Skeletal muscle satellite cell (primary cell): ENCODE measurements at regions not wholly inside any gene's neighbourhood (a gene's known extent, or its start where the extent isn't known, plus 50 kb on each side); places are given as distances from the start of the nearest gene placed in this dataset.
"Not testable (repeated sequence)": the region's sequence is repeated elsewhere in the genome, so short reads cannot be mapped to it uniquely, and the experiment has no call there.

ENCODE experiments used
- H3K27me3 ChIP-seq: 2 replicates; pipeline ENCODE4 v1.7.0; 2013; ENCODE audit warnings: low read length; ENCODE audit not compliant: control insufficient read depth, insufficient read depth
- H3K36me3 ChIP-seq: 2 replicates; pipeline ENCODE4 v1.7.0; 2013; ENCODE audit warnings: mild to moderate bottlenecking, control low read depth, low read length; ENCODE audit not compliant: insufficient read depth
- H3K4me1 ChIP-seq: 2 replicates; pipeline ENCODE4 v1.7.0; 2013; ENCODE audit warnings: low read length; ENCODE audit not compliant: control insufficient read depth, insufficient read depth
- H3K4me2 ChIP-seq: 2 replicates; pipeline ENCODE4 v1.7.0; 2013; ENCODE audit warnings: mild to moderate bottlenecking, low read length
- H3K4me3 ChIP-seq: 2 replicates; pipeline ENCODE4 v1.7.0; 2013; ENCODE audit warnings: low read length
- H3K9ac ChIP-seq: 2 replicates; pipeline ENCODE4 v1.7.0; 2013; ENCODE audit warnings: mild to moderate bottlenecking, low read depth, low read length, moderate library complexity
- H3K9me3 ChIP-seq: replicated peaks from 2 replicates; pipeline ENCODE4 v1.7.0; 2013; ENCODE audit warnings: mild to moderate bottlenecking, control low read depth, low read length

DNA sequence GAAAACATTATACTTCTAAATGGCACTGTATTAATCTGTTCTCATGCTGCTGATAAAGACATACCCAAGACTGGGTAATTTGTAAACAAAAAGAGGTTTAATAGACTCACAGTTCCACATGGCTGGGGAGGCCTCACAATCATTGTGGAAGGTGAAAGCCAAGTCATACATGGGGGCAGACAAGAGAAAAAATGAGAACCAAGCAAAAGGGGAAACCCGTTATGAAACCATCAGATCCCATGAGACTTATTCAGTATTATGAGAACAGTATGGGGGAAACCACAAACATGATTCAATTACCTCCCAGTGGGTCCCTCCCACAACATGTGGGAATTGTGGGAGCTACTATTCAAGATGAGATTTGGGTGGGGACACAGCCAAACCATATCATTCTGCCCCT lies 408.3 kb downstream of the BMP2 start:
- H3K4me3 ChIP-seq, H3K9me3 ChIP-seq, H3K4me2 ChIP-seq, H3K27me3 ChIP-seq, H3K4me1 ChIP-seq, H3K36me3 ChIP-seq, H3K9ac ChIP-seq: not testable (repeated sequence)

DNA sequence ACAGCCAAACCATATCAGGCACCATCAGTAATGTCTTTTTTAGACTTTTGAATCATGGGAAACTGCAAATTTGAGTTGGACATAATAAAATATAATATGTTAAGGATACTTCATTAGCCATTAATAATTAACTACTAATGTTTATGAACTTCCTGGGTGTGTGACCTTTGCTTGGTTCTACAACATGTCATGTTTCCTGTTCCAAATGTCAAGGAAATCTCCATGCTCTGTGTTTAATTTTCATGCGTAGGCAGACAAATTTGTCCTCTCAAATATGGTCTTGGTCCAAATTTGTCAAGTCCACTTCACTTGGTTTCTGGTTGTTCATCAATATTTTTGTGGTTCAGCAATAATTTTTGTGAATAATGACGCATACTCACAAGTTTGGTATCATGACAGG lies 410.5 kb downstream of the BMP2 start:
- Histone ChIP-seq H3K36me3 (no peaks in the 10 kb centered on the region), H3K4me2 (no peak overlapping the region), H3K27me3 (no peaks in the 10 kb centered on the region), H3K4me3 (no peak overlapping the region), H3K4me1 (peaks cover 8% of the 10 kb centered on the region), H3K9ac (no peak overlapping the region), H3K9me3 (no peaks in the 10 kb centered on the region)

DNA sequence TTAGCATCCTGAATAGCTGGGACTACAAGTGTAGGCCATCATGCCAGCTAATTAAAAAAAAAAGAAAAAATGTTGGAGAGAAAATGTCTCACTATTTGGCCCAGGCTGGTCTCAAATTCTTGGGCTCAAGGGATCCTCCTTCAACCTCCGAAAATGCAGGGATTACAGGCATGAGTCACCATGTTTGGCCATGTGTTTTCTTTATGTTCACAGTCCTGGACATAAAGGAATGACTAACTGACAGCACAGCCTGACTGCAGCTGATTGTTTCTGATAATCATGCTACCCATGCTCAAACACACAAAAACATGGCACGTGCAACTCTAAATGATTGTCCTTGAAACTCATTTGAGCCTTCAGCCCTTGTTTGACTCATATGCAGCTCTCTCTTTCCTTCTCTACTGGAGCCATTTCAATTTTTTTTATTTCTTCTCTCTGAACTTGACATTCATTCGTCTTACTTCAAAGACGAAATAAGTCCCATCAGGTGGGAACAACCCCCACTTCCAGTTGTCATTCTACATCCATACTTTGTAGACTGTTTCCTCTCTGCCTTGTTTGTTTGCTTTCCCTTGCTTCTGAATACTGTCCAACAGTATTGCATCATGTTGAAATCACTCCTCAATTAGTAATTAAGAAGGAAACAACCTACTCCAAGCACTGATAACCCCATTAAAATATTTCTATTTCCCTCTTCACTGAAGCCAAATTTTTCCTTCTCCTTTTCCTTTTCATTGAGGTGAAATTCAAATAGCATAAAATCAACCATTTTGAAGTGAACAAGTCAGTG lies 413.0 kb downstream of the BMP2 start:
- Histone ChIP-seq H3K27me3 (no peaks in the 10 kb centered on the region), H3K4me1 (peaks cover 8% of the 10 kb centered on the region), H3K9me3 (no peaks in the 10 kb centered on the region), H3K36me3 (no peaks in the 10 kb centered on the region), H3K4me2 (no peak overlapping the region), H3K9ac (no peak overlapping the region), H3K4me3 (no peak overlapping the region)

DNA sequence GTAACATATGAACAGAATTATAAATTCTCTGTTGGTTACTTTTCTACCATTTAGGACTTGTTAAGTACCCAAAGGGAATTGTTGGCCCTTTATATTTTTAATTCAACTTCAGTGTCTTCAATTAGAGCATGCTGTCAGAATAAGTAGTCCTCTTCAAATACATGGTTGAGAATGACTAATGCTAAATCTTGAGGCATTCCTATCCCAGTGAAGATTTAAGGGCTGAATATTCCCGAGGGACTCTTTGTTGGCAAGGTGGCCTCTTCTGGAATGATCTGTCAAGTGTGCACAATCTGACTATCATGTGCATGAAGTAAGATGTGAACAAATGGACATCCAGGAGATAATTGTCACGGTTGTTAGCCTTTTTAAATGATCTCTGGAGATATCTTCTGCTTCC lies 421.7 kb downstream of the BMP2 start:
- no peak overlapping the region for H3K4me3 ChIP-seq

DNA sequence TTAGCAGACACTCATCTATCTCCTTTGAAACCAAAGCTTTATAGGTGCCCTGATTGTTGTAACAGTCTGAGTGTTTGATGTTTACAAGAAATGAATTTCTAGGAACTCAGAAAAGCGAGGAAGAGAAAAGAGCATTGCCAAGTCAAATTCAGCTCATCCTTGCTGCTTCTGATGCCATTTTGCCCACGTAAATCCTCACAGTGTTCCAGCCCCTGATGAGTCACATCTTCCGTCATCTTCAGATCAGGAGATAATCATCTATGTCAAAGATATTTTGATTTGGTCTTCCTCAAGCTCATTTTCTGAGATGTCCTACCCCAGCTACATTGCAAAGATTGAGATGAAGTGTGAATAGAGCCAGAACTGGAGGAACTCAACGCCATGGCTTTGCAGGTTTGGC lies 426.2 kb downstream of the BMP2 start:
- peaks cover 21% of the 10 kb centered on the region for H3K4me1 ChIP-seq
- no peaks in the 10 kb centered on the region for H3K9me3 ChIP-seq
- H3K9ac ChIP-seq, result no peak overlapping the region
- H3K36me3 ChIP-seq, result no peaks in the 10 kb centered on the region
- no peaks in the 10 kb centered on the region for H3K27me3 ChIP-seq
- H3K4me3 ChIP-seq, result no peak overlapping the region
- no peak overlapping the region for H3K4me2 ChIP-seq

More for the DNA sequence above, 421.7 kb downstream of the BMP2 start:
- Histone ChIP-seq H3K4me1 (peaks cover 2% of the 10 kb centered on the region), H3K9me3 (no peaks in the 10 kb centered on the region), H3K36me3 (no peaks in the 10 kb centered on the region), H3K27me3 (no peaks in the 10 kb centered on the region), H3K4me2 (no peak overlapping the region), H3K9ac (no peak overlapping the region)

DNA sequence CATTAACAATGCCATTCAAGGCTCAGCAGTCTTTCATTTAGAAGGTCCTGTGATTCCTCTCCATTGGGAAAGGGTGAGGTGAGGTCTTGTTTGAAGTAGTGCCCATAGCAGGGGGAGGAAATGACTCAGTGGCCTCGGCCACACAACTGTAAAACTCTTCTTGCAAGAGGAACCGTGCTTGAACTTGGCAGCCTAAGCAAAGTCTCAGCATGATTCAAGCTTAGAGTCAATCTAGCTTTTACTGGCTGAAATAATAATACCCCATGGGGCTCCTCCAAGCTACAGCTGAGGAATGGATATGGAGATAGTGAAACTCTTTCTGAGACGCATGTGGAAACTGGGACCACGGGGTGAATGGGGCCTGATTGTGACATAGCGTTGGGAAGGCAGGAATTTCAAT lies 428.2 kb downstream of the BMP2 start:
- peaks cover 21% of the 10 kb centered on the region for H3K4me1 ChIP-seq
- peak overlapping the region; percentile 34 for H3K4me2 ChIP-seq
- no peaks in the 10 kb centered on the region for H3K27me3 ChIP-seq
- H3K9me3 ChIP-seq, result no peaks in the 10 kb centered on the region
- H3K4me3 ChIP-seq, result no peak overlapping the region
- no peak overlapping the region for H3K9ac ChIP-seq
- H3K36me3 ChIP-seq, result no peaks in the 10 kb centered on the region

DNA sequence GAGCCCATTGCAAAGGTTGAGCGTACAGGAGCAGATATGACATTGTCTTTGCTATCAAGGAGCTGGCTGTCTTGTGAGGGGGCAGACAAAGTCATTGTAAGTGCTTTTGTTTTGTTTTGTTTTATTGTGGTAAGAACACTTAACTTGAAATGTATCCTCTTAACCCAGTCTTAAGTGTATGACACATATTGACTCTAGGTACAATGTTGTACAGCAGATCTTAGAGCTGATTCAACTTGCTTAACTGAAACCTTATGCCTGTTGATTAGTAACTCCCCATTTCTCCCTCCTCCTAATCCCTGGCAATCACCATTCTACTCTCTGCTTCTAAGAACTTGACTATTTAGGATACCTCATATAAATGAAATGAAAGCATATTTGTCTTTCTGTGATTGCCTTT lies 429.0 kb downstream of the BMP2 start:
- no peak overlapping the region for H3K9ac ChIP-seq
- no peak overlapping the region for H3K4me2 ChIP-seq
- no peak overlapping the region for H3K4me3 ChIP-seq
- H3K36me3 ChIP-seq, result no peaks in the 10 kb centered on the region
- H3K27me3 ChIP-seq, result no peaks in the 10 kb centered on the region
- peaks cover 21% of the 10 kb centered on the region for H3K4me1 ChIP-seq
- no peaks in the 10 kb centered on the region for H3K9me3 ChIP-seq

DNA sequence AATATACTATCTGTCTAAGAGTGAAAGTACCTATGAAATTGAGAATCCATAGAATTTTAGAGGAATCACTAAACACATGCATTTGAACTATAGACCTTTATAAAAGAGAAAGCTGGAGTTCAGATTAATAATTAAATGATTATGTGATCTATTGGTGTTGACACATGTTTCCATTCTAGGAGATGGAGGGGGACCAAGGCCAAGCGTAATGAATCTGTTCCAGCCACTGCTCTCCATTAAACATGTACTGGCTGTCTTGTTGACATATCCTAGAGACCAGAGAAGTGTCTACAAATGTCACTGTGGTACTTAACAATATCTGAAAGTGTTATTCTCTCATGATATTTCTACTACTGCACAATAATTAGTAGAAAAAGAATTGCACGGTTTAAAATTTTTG lies 432.4 kb downstream of the BMP2 start:
- Histone ChIP-seq H3K4me2 (no peak overlapping the region), H3K4me3 (no peak overlapping the region), H3K4me1 (peaks cover 19% of the 10 kb centered on the region), H3K9ac (no peak overlapping the region), H3K9me3 (no peaks in the 10 kb centered on the region), H3K36me3 (no peaks in the 10 kb centered on the region), H3K27me3 (no peaks in the 10 kb centered on the region)

DNA sequence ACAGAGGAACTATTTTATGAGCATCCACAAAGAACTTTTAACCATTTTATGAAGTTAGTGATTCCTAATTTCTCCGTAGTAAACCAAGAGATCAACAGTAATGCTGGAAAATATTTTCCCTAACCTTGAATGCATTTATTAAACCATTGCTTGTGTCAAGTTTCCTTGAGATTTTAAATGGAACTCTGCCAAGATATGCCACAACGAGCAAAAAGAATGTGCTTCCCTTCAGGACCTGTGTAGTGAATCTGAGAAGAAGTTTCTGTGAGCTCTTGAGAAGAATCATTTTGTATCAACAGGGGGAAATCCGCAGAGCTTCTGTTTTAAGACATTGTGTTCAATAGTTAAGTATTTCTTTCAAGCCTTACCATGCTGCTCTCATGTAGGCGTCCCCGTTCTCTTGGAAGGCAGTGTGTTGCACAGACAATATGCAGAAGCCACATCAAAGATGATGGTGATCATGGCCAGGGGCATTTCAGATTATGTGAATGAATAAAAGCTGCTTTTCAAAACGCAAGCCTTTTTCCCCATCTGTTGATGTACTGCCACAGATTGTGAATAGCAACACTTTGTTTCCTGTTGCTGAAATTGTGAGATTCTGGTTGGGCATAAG lies 439.8 kb downstream of the BMP2 start:
- H3K4me1 ChIP-seq, result no peaks in the 10 kb centered on the region
- H3K4me2 ChIP-seq, result no peak overlapping the region
- H3K9me3 ChIP-seq, result no peaks in the 10 kb centered on the region
- H3K36me3 ChIP-seq, result no peaks in the 10 kb centered on the region
- H3K9ac ChIP-seq, result no peak overlapping the region
- no peak overlapping the region for H3K4me3 ChIP-seq
- H3K27me3 ChIP-seq, result no peaks in the 10 kb centered on the region

DNA sequence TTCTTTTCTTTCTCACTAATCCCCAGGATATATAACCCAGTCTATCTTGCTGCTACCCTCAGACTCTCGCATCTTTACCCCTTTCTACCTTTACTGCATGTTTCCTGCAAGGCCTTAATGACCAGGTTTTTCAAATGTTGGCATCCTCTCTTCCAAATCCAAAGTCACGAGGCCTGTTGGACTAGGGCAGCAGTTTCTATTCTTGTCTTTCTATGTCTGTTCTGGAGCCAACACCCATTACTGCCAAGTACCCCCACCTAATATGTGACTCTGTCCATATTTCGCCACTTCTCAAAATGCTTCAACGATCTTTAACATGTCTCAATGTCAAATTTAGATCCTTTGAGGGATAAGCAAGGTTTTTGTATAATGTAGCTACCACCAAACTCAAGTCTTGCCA lies 443.4 kb downstream of the BMP2 start:
- no peaks in the 10 kb centered on the region for H3K4me1 ChIP-seq
- no peaks in the 10 kb centered on the region for H3K9me3 ChIP-seq
- no peak overlapping the region for H3K9ac ChIP-seq
- no peak overlapping the region for H3K4me3 ChIP-seq
- H3K4me2 ChIP-seq, result no peak overlapping the region
- no peaks in the 10 kb centered on the region for H3K36me3 ChIP-seq
- no peaks in the 10 kb centered on the region for H3K27me3 ChIP-seq

DNA sequence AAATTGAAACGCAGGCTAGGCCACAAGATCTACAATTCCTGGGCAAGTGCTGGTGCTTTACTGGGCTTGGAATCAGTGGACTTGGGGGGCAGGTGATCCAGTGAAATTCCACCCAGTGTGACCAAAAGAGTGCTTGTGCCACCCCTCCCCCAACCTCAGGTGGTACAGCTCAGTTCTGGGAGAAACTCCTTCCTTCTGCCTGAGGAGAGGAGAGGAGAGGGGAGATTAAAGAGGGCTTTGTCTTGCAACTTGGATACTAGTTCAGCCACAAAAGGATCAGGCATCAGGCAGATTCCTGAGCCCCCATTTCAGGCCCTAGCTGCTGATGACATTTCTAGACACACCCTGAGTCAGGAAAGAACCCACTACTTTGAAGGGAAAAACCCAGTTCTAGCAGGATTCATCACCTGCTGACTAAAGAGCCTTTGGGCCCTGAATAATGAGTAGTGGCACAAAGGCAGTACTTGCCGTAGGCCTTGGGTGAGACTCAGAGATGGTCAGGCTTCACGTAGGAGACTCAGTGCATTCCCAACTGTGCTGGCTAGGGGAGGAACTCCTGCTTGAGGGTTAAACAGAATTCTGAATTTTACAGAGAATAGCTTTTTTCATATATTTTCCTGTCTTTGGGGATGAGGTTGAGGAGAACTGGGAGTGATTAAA lies 446.7 kb downstream of the BMP2 start:
- Histone ChIP-seq H3K4me2 (no peak overlapping the region), H3K9ac (no peak overlapping the region), H3K27me3 (no peaks in the 10 kb centered on the region), H3K4me3 (no peak overlapping the region), H3K4me1 (no peaks in the 10 kb centered on the region), H3K9me3 (no peaks in the 10 kb centered on the region), H3K36me3 (no peaks in the 10 kb centered on the region)

DNA sequence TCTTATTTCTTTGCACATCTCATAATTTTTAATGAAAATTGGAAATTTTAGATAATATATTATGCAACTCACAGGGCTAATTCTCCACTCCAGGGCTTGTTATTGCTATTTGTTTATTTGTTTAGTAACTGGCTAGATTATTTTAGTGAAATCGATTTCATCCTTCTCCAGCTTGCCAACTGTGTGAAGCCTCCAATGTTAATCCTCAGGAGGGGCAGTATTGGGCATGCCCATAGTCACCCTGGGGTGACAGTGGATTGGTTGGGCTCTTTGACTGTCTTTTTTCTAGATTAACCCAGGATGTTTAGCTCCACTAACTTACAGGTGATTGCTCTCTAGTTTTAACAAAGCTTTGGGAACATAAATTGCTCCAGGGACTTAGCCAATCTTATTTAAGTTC lies 450.1 kb downstream of the BMP2 start:
- Histone ChIP-seq H3K27me3 (no peaks in the 10 kb centered on the region), H3K4me2 (no peak overlapping the region), H3K9ac (no peak overlapping the region), H3K4me3 (no peak overlapping the region), H3K36me3 (no peaks in the 10 kb centered on the region), H3K4me1 (no peaks in the 10 kb centered on the region), H3K9me3 (no peaks in the 10 kb centered on the region)
